HG03139 (cell line): ENCODE measurements at regions not wholly inside any gene's neighbourhood (a gene's known extent, or its start where the extent isn't known, plus 50 kb on each side); places are given as distances from the start of the nearest gene placed in this dataset.
"Not testable (repeated sequence)": the region's sequence is repeated elsewhere in the genome, so short reads cannot be mapped to it uniquely, and the experiment has no call there.

Source experiments
- ATAC-seq: cut with Tn5 transposase; IDR thresholded peaks from one replicate; pipeline ENCODE4 v1.9.1; 2021; ENCODE audit not compliant: unreplicated experiment

GRCh38 chr9:20242510-20243189, 379.6 kb downstream of the MLLT3 start:
- peak; percentile 93 for ATAC-seq

DNA sequence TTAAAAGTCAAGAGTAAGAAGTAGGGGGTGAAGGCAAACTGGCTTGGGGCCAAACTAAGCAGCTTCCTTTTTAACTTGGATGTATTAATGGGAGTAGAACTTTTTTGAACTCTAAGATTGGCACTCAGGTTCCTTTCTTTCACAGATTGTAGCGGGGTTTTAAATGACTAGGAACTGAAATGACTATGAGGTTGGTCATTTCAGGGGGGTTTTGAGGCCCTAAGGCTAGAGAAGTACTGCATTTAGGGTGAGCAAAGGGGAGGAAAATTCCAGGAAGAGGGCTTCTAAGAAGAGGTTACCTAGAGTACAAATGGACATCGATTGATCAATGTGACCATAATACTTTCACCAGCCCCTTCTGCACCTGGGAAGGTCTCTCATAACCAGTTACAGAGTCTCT, 381.8 kb downstream of the MLLT3 start:
- no peak for ATAC-seq

GRCh38 chr9:20238921-20239320, 383.4 kb downstream of the MLLT3 start:
- ATAC-seq: no peak

DNA sequence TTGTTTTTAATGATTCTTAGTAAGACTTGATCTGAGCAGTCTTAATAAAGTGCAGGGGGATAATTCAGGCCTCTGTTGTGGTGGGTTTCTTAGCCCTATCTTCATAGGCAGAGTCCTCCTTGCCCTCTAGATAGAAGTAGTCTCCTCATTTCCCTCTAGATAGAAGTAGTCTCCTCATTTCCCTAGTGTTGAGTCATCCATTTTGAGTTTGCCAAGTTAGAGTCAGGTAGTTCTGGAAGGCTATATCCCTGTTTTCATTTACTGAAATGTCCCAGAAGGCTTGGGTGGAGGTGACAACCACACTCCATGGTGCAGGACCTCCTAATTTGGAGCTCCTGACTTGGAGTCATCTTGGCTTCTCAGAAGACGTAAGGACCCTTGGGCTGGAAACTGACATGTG, 384.6 kb downstream of the MLLT3 start:
- no peak for ATAC-seq

- ATAC-seq: no peak
These were observed 385.6 kb downstream of the MLLT3 start for GRCh38 chr9:20236676-20237075.

- ATAC-seq: not testable (repeated sequence)
These were observed 387.1 kb downstream of the MLLT3 start for GRCh38 chr9:20235206-20235605.

GRCh38 chr9:20228096-20228495, 394.2 kb downstream of the MLLT3 start:
- ATAC-seq: no peak

DNA sequence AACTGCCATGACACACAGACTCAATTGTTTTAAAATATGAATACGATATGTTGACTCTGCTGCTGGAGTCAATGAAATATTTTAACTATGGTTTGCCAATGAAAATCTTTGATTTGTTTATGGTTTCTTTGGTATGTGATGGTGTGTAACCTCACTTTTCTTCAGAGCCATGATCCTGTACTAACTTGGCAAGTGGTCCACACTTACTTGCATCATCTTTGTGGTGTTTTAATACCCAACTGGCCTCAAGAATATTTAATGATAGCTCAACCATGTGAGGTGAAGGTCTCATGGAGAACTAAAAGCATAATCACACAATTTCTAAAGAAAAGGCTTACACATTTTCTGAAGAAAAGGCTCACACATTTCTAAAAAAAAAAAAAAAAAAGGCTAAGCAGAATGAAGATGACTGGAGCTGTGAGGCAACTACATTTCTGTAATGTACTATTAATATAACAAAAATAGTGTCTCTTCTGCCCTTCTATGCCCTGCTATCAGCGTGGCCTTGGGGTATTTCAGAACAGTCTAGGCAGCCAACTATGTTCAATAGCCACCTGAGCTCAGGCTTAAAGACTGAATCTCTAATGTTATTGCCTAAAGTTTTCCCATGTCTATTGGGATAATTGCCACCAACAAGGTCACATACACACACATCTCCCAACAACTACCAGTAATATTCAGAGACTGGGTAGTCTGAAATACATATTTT, 395.0 kb downstream of the MLLT3 start:
- no peak for ATAC-seq

- ATAC-seq: no peak
These were observed 396.0 kb downstream of the MLLT3 start for GRCh38 chr9:20226345-20226744.

- ATAC-seq: no peak
These were observed 396.5 kb downstream of the MLLT3 start for GRCh38 chr9:20225826-20226225.

DNA sequence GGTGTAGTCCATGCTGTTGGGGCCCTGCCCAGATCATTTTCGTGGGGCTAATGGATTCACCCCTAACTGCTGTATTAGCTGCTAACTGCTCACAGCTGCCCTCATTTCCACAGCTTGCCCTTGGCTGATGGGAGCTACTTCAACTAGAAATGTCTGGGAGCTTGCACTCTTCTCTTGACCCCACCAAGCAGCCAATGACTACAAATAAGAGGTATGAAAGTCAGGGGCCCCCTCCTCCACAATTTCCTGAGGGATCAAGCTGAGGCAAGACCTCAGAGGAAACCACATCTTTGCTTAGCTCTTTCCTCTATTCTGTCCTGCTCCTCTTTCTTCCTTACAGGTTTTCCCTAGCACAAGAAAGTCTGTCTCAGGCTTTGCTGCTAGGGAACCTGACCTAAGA, 397.5 kb downstream of the MLLT3 start:
- ATAC-seq: no peak

DNA sequence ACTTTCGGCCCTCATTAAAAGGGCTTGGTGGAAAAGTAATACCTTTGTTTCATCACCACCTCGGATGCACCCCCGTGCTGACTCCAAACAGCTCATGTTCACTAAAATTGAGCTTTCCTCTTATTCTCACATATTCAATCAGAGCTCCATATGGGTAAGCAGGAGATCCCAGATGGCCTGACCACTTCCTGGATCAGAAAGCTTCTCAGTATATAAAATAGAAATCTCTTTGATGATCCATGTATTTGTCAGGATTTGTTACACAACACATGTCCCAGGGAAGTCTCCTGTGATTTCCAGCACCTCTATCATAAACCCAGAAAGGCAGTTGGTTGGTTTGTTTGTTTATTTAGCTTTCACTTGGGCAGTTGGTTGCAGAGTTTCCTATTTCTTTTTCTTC, 402.0 kb downstream of the MLLT3 start:
- no peak for ATAC-seq

GRCh38 chr9:20219437-20219836, 402.9 kb downstream of the MLLT3 start:
- ATAC-seq: no peak

DNA sequence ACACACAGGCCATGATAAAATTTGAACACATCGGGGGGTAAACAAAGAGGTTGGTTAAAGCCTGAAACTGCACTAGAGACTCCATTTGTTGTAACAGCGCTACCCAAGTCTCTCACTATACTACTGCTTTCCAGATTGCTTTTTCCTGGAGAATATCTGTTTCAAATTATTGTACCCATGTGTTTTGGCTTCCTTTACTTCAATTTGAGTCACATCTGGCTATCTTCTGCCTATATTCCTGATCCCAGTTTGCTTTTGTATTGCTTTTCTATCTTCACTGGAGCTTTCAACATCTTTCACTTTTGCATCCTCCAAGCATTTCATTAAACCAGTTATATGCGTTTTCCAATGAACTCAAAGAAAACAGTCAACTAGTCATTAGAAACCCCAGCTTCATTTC, 404.7 kb downstream of the MLLT3 start:
- ATAC-seq: no peak

- ATAC-seq: no peak
These were observed 405.9 kb downstream of the MLLT3 start for GRCh38 chr9:20216438-20216837.

DNA sequence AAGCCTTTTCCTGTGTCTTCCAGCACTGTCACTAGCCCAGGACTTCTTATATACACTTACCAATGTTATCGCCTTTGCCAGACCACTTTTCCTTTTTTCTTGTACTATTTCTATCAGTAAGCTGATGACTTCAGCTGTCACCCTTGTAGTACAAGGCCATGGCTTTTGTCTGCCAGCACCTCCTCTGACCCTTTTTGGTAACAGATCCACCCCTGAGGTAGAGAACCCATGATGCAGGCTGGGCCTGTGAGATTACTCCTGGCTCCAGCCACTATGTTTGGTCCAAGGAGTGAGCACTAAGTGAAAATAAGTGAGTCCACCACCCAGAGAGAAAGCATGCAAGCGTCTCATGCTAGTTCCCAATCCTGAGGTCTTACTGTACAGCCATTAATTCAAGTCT, 406.7 kb downstream of the MLLT3 start:
- no peak for ATAC-seq

DNA sequence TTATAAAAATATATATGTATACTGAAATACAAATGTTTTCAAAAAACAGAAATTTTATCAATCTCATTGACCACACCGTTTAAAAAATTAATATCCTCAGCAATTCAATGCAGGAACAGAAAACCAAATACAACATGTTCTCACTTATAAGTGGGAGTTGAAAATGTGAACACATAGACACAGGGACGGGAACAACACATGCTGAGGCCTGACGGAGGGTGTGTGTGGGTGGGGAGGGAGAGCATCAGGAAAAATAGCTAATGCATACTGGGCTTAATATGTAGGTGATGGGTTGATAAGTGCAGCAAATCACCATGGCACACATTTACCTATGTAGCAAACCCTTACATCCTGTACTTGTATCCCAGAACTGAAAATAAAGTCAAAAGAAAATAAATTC, 409.5 kb downstream of the MLLT3 start:
- no peak for ATAC-seq

DNA sequence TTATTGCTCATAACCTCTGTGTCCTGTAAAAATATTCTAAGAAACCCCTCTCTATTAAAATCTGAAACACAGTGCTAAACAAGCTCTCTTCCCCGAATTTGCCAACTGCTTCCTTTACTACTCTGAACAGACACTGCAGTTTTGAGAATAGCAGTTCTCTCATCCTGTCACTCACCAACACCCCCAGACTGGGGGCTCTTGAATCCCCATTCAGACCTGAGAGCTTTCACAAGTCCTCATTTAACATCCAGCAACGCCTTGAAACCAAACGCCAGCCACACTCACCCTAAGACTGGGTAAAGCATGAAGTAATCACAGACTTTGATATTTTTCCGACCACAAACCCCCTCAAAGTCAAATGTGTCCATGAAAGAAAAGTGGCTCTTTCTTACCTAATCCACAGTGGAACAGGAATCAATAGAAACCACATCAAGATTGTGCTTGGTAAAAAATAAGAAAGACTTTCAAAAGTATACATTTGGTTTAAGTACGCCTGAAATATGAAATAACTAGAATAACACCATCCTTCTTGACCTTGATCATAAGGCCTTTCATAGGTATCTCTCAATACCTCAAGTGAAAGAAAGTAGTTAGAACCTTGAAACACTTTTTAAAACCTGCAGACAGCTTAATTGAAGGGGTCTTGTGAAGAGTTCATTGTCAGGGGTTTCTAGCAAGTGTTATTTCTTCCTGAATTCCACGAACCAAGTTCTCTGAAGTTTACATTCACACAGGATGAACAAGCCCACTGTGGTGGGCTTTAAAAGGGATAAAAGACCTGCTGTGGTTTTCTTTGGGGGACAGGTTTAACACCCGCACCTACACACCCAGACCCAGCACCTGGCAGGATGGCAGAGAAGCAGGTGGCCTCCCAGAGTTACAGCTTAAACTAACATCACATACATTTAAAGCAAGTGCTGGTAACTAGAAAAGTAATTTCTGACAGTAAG, 412.6 kb downstream of the MLLT3 start:
- no peak for ATAC-seq

DNA sequence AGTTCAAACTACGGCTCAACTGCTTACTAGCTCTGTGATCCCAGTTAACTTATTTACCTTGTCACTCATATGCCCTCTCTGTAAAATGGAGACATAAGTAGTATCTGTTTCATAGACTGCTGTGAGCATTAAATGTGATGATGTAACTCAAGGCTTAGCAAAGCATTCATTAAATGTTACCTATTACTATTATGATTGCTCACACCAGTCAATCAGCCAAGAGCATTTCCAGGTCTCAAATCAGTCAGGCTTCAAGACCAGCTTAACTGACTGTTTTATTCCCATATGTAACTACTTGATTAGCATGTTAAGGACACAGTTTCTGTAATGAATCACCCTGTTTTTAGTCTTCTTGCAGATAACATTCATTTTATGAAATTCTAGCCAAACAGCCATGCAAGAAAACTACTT, 413.3 kb downstream of the MLLT3 start:
- no peak for ATAC-seq

DNA sequence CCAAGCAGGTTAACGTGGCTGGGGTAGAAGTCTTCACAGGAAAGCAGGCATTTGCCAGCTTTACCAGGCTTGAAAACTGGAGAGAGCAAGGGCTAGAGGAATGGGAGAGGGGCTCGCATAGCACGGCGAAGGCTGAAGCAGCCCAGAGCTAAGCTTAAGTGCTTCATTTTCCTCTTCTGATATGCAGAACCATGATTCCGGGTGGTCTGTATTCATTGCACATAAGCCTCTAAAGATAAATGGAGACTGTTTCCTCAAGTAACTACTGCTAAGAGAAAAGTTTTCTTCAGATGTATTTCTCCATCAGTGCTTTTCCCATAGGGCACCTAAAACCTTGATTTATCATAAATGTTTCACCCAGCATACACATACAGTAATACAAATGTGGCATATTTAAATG, 414.1 kb downstream of the MLLT3 start:
- ATAC-seq: no peak

GRCh38 chr9:20207176-20207575, 415.1 kb downstream of the MLLT3 start:
- ATAC-seq: no peak

- ATAC-seq: no peak
These were observed 416.5 kb downstream of the MLLT3 start for GRCh38 chr9:20205821-20206220.
